Nephron (organoid): ENCODE measurements at regions not wholly inside any gene's neighbourhood (a gene's known extent, or its start where the extent isn't known, plus 50 kb on each side); places are given as distances from the start of the nearest gene placed in this dataset.

Experiments used
- H3K27ac Mint-ChIP-seq, 3 experiments: 2 replicates each; pipeline ENCODE4 v1.8.0; 2020; ENCODE audit warnings: mixed read lengths in 3 of 3, mild to moderate bottlenecking in 2 of 3, moderate library complexity in 1 of 3
- H3K27me3 Mint-ChIP-seq: 2 replicates; pipeline ENCODE4 v1.8.0; 2021; ENCODE audit warnings: low read depth, mild to moderate bottlenecking, moderate library complexity, mixed read lengths
- H3K36me3 Mint-ChIP-seq: 2 replicates; pipeline ENCODE4 v1.8.0; 2020; ENCODE audit warnings: low read depth, mixed read lengths
- H3K4me1 Mint-ChIP-seq: 2 replicates; pipeline ENCODE4 v1.8.0; 2020; ENCODE audit warnings: mixed read lengths
- H3K4me3 Mint-ChIP-seq, 3 experiments: 2 replicates each; pipeline ENCODE4 v1.8.0; 2020; ENCODE audit warnings: mild to moderate bottlenecking in 3 of 3, mixed read lengths in 3 of 3, moderate library complexity in 2 of 3
- H3K9me3 Mint-ChIP-seq: 2 replicates; pipeline ENCODE4 v1.8.0; 2020; ENCODE audit warnings: mixed read lengths
- TF ChIP-seq, protein P1 (sequence below), 3 experiments: fragments of 200-600 bp; sonication (generic); IDR thresholded peaks; one replicate each; pipeline ENCODE4 v1.5.0; 2021; ENCODE audit warnings: antibody characterized with exemption in 3 of 3; ENCODE audit not compliant: unreplicated experiment in 3 of 3

DNA sequence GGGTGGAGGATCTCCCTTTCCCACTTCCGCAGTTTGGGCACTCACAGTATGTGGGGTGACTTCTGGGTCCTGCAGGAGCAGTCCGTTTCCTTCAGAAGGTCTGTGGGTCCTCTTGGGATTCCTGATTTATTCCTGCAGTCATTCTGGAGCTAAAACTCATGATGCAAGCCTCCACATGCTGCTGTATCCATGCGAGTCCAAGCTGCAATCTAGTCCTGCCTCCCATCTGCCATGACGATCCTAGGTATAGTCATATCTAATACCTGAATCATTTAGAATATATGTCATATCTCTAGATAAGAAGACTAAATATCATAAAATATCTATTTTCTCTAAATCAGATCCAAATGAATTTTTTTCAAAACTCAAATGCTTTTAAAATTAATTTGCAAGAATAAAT, 103.4 kb upstream of the AHI1 start:
- Mint-ChIP-seq H3K27me3 (no peaks in the 10 kb centered on the region), H3K4me3 (no peak overlapping the region), H3K36me3 (no peaks in the 10 kb centered on the region), H3K4me1 (peaks cover 5% of the 10 kb centered on the region), H3K9me3 (peaks cover 34% of the 10 kb centered on the region), H3K27ac (no peak overlapping the region)
- TF ChIP-seq, protein P1, sequence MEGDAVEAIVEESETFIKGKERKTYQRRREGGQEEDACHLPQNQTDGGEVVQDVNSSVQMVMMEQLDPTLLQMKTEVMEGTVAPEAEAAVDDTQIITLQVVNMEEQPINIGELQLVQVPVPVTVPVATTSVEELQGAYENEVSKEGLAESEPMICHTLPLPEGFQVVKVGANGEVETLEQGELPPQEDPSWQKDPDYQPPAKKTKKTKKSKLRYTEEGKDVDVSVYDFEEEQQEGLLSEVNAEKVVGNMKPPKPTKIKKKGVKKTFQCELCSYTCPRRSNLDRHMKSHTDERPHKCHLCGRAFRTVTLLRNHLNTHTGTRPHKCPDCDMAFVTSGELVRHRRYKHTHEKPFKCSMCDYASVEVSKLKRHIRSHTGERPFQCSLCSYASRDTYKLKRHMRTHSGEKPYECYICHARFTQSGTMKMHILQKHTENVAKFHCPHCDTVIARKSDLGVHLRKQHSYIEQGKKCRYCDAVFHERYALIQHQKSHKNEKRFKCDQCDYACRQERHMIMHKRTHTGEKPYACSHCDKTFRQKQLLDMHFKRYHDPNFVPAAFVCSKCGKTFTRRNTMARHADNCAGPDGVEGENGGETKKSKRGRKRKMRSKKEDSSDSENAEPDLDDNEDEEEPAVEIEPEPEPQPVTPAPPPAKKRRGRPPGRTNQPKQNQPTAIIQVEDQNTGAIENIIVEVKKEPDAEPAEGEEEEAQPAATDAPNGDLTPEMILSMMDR (IDR thresholded peaks at IDR 0.05; ENCODE audit: unreplicated experiment in 3 of 3) = no peak

DNA sequence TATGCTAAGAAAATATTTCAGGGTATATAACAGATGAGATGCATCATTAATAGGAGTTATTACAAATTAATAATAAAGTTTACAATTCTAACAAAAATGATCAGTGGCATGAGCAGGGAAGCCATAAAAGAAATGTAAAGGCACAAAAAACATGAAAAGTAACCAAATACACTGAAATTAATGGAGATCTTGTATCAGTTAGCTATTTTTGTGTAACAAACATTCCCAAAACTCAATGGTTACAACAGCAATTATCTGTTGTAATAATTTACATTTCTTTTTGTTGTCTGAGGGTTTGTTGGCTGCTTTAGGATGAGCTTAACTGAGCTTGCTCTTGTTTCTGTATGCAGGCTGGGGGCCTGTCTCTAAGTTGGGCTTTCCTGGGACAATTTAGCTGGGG, 104.3 kb upstream of the AHI1 start:
- TF ChIP-seq, protein P1 (IDR thresholded peaks at IDR 0.05; ENCODE audit: unreplicated experiment in 3 of 3) = no peak
- peaks cover 13% of the 10 kb centered on the region for H3K4me1 Mint-ChIP-seq
- no peak overlapping the region for H3K4me3 Mint-ChIP-seq
- no peak overlapping the region for H3K27ac Mint-ChIP-seq
- H3K9me3 Mint-ChIP-seq = peaks cover 29% of the 10 kb centered on the region
- H3K27me3 Mint-ChIP-seq = no peaks in the 10 kb centered on the region
- H3K36me3 Mint-ChIP-seq = no peaks in the 10 kb centered on the region

DNA sequence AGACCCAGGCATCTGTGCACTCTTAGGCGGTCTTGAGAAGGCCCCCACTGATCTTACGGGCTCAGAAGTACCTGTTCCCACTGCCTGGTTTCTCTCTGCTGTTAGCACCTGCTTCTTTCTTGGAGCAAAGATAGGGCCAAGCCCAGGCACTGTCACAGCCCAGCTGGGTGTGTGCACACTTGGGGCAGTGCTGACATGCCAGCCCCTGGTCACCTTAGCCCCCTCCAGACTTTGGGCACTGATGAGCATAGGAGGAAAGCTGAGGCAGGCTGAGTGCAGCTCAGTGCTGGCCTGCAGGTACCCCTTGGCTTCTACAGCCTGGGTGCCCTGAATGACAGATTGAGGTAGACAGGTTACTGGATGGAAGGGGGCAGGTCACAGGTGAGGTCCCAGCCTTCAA, 105.7 kb upstream of the AHI1 start:
- H3K27me3 Mint-ChIP-seq = no peaks in the 10 kb centered on the region
- peaks cover 18% of the 10 kb centered on the region for H3K9me3 Mint-ChIP-seq
- H3K27ac Mint-ChIP-seq = no peak overlapping the region
- no peaks in the 10 kb centered on the region for H3K36me3 Mint-ChIP-seq
- peaks cover 13% of the 10 kb centered on the region for H3K4me1 Mint-ChIP-seq
- no peak overlapping the region for H3K4me3 Mint-ChIP-seq
- TF ChIP-seq, protein P1 (IDR thresholded peaks at IDR 0.05; ENCODE audit: unreplicated experiment in 3 of 3) = no peak

DNA sequence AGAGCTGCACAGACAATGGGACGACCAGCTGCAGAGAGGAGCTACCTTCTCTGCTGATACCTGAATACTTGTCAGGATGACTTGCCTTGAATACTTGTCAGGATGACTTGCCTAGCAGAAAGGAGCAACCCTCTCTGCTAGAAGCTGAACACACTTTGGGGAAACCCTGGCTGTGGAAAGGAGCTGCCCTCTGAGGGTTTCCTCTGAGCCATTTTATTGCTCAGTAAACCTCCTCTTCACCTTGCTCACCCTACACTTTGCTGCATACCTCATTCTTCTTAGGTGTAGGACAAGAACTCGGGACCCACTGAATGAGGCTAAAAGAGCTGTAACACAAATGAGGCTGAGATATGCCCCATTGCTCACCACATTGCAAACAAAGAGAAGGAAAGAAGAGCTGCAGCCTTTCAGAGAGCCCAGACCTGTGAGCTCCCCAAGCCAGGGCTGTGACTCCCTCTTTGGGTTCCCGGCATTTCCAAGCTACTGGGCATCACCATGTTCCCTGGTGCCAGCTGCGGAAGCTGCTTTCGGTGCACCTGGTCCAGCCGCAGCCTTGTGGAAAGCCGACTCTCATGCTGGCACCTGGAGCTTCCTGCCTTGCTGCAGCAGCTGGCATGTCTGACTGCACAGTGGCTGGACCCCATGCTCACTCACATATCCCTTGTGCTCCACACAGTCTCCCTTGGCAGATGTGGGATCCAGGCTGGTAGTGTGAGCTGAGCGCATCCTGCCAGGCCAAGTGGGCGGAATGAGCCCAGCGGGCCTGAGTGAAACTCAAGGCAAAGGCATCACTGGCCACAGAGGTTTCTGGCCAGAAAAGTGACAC, 106.7 kb upstream of the AHI1 start:
- Mint-ChIP-seq H3K36me3 (no peaks in the 10 kb centered on the region), H3K4me3 (no peak overlapping the region), H3K27ac (no peak overlapping the region), H3K4me1 (peaks cover 13% of the 10 kb centered on the region), H3K9me3 (peaks cover 10% of the 10 kb centered on the region), H3K27me3 (no peaks in the 10 kb centered on the region)
- TF ChIP-seq, protein P1 (IDR thresholded peaks at IDR 0.05; ENCODE audit: unreplicated experiment in 3 of 3) = no peak

DNA sequence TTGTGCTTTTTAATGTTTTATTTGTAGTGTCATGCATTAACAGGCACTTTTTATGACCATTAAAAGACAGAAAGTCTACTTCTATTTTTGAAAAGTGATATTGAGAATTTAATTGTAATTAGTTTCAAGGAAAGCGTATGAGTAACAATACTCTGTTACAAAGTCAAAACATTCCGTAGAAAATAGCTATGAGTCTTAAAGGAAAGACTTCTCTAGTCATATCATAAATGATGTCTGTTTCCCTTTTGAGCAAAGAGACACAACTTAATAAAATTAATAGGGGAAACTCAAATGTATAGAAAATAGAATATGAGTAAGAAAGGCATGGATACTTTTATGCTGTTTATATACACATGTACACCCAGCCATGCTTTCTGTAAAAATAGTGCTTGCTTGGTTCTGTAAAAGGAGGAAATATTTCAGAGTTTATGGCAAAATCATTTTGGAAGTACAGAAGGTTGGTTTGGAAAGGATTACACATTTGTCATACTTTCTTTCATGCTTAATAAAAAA, 107.8 kb upstream of the AHI1 start:
- H3K4me3 Mint-ChIP-seq = no peak overlapping the region
- no peaks in the 10 kb centered on the region for H3K27me3 Mint-ChIP-seq
- H3K27ac Mint-ChIP-seq = no peak overlapping the region
- H3K36me3 Mint-ChIP-seq = no peaks in the 10 kb centered on the region
- TF ChIP-seq, protein P1 (IDR thresholded peaks at IDR 0.05; ENCODE audit: unreplicated experiment in 3 of 3) = no peak
- H3K4me1 Mint-ChIP-seq = peaks cover 13% of the 10 kb centered on the region
- H3K9me3 Mint-ChIP-seq = no peaks in the 10 kb centered on the region

DNA sequence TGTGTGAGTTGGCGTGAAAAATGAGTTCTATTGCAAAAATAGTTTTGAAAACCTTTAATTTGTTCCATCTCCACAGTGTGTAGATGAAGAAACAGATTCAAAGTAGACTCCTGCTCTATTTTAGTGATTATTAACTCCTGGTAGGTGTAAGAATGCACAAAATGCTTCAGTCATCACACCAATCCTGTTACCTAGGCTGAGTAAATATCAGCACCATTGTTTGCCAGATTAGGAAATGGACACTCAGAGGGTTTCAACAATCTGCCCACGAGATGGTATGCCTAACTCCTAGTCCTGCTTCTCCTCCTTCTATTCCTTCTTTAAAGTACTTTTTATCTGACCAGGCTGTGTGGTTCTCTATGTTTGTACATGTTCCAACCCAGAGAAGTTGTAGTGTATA, 108.9 kb upstream of the AHI1 start:
- Mint-ChIP-seq H3K4me1 (peaks cover 13% of the 10 kb centered on the region), H3K36me3 (no peaks in the 10 kb centered on the region), H3K4me3 (no peak overlapping the region), H3K27me3 (no peaks in the 10 kb centered on the region), H3K27ac (no peak overlapping the region), H3K9me3 (no peaks in the 10 kb centered on the region)
- TF ChIP-seq, protein P1 (IDR thresholded peaks at IDR 0.05; ENCODE audit: unreplicated experiment in 3 of 3) = no peak
